Gastrocnemius medialis (tissue), 4 donors: ENCODE measurements at regions not wholly inside any gene's neighbourhood (a gene's known extent, or its start where the extent isn't known, plus 50 kb on each side); places are given as distances from the start of the nearest gene placed in this dataset.
"Not testable (repeated sequence)": the region's sequence is repeated elsewhere in the genome, so short reads cannot be mapped to it uniquely, and the experiment has no call there.

ENCODE experiments used
- ATAC-seq, 2 donors: fragments of 150-250 bp; one replicate each; pipeline ENCODE4 v1.9.1; 2016
- DNase-seq, 2 donors: peaks; one replicate each; pipeline ENCODE4 v3.0.0-alpha.2; 2019
- H3K27ac ChIP-seq, 4 donors: fragments of 200-600 bp; sonication (generic); 1 replicate in 1 of 4; 2 replicates in 3 of 4; pipeline ENCODE4 v1.5.1; 2016 to 2018; ENCODE audit warnings: mild to moderate bottlenecking in 2 of 4, moderate library complexity in 1 of 4
- H3K27me3 ChIP-seq, 3 donors: fragments of 200-600 bp; sonication (generic) in 2 of 3; 1 replicate in 1 of 3; 2 replicates in 2 of 3; pipeline versions ENCODE4 v1.5.1 to v1.6.0; 2016 to 2019; ENCODE audit warnings: mild to moderate bottlenecking in 1 of 3, moderate library complexity in 1 of 3
- H3K36me3 ChIP-seq, 2 donors: fragments of 200-600 bp; sonication (generic) in 1 of 2; one replicate each; pipeline ENCODE4 v1.5.1; 2017 to 2018
- H3K4me1 ChIP-seq, 2 donors: fragments of 200-600 bp; sonication (generic) in 1 of 2; one replicate each; pipeline ENCODE4 v1.5.1; 2016 to 2017; ENCODE audit warnings: mild to moderate bottlenecking in 2 of 2
- H3K4me3 ChIP-seq, 4 donors: fragments of 200-600 bp; sonication (generic) in 3 of 4; 1 replicate in 1 of 4; 2 replicates in 3 of 4; pipeline ENCODE4 v1.5.1; 2016 to 2019; ENCODE audit warnings: mild to moderate bottlenecking in 2 of 4
- H3K9me3 ChIP-seq, 3 donors: fragments of 200-600 bp; sonication (generic) in 2 of 3; 1 replicate in 1 of 3; 2 replicates in 2 of 3; pipeline ENCODE4 v1.5.1; 2016 to 2019
- POLR2A ChIP-seq, 2 donors: fragments of 450-650 bp; IDR thresholded peaks; one replicate each; pipeline ENCODE4 v1.6.1; 2017; ENCODE audit warnings: antibody characterized with exemption in 2 of 2, mild to moderate bottlenecking in 2 of 2, moderate library complexity in 2 of 2
- in situ Hi-C, 4 donors: fragments of 200-750 bp; cut with MboI; loops; one replicate each; pipeline versions ENCODE4 v1.15.0 to v1.8.0; 2017; ENCODE audit warnings: low sequenced_read_pairs in 4 of 4
- intact Hi-C: fragments of 100-400 bp; cut with DNase I; formaldehyde crosslinking; loops from one replicate; pipeline ENCODE4 v1.15.1; 2023; ENCODE audit warnings: low total_unique reads
- TF ChIP-seq, protein P1 (sequence below), 5 experiments: fragments of 450-650 bp in 3 of 5; fragments of 200-600 bp in 2 of 5; sonication (generic) in 2 of 5; IDR thresholded peaks in 4 of 5; conservative IDR thresholded peaks in 1 of 5; 1 replicate in 4 of 5; 2 replicates in 1 of 5; pipeline ENCODE4 v1.5.1; 2016 to 2019; ENCODE audit warnings: antibody characterized with exemption in 5 of 5, mild to moderate bottlenecking in 3 of 5, moderate library complexity in 3 of 5

DNA sequence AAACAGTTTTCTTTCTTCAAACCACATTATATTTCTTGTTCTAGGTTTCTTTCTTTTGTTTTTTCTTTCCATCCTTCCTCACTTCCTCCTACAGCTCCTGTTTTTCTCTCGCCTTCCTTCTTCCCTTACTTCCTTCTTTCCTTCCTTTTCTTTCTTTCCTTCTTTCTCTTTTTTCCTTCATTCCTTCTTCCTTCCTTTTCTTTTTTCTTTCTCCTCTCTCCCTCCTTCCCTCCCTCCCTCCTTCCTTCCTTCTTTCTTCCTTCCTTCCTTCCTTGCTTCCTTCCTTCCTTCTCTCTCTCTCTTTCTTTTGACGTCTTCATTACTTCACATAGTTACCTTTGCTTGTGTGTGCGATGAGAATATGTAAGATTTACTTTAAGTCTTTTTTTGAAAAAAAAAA lies 470.0 kb upstream of the FSIP2 start:
- no peak for DNase-seq
- Histone ChIP-seq H3K9me3 (no peaks in the 10 kb centered on the region), H3K36me3 (no peaks in the 10 kb centered on the region), H3K4me3 (no peak overlapping the region), H3K27me3 (no peaks in the 10 kb centered on the region), H3K4me1 (no peaks in the 10 kb centered on the region), H3K27ac (no peak overlapping the region)
- intact Hi-C loops (no loop called here), in situ Hi-C loops (no loop called here)
- TF ChIP-seq POLR2A (IDR thresholded peaks at IDR 0.05) = no peak
- TF ChIP-seq, protein P1, sequence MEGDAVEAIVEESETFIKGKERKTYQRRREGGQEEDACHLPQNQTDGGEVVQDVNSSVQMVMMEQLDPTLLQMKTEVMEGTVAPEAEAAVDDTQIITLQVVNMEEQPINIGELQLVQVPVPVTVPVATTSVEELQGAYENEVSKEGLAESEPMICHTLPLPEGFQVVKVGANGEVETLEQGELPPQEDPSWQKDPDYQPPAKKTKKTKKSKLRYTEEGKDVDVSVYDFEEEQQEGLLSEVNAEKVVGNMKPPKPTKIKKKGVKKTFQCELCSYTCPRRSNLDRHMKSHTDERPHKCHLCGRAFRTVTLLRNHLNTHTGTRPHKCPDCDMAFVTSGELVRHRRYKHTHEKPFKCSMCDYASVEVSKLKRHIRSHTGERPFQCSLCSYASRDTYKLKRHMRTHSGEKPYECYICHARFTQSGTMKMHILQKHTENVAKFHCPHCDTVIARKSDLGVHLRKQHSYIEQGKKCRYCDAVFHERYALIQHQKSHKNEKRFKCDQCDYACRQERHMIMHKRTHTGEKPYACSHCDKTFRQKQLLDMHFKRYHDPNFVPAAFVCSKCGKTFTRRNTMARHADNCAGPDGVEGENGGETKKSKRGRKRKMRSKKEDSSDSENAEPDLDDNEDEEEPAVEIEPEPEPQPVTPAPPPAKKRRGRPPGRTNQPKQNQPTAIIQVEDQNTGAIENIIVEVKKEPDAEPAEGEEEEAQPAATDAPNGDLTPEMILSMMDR (IDR thresholded peaks at IDR 0.05 in 4 of 5, conservative IDR thresholded peaks at IDR 0.05 in 1 of 5) = no peak
- ATAC-seq = no peak

DNA sequence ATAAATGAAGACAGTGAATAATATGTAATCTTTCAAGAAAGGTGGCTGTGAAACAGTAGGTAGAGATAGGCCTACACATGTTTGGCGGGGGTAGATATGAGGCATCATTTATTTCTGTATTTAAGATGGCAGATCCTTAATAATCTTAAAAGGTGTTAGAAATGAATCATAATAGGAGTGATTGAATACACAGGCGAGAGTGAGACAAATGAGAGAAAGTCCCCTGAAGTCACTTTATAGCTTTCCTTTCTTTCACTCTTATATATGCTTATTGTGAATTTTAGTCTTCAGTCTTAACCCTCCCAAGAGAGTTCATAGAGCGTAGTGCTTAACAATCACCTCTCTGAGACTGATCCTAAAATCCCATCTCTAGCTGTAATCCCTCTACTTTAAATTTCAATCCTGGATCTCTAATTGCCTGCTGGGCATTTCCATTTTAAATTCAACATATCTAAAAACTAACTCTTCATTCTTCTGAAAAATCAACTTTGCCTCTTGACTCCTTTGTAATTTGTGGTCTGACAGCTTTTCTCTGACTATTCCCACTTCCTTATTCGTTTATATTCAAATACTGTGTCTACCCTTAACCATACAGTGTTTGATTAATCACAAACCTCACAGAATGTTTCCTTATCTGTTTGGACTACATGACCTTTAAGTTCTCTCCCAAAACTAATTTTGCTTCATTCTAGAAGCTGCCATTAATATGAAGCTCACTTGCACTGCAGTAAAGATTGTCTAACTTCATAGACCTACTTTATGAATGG lies 463.7 kb upstream of the FSIP2 start:
- DNase-seq (no peak), ATAC-seq (no peak)
- no peaks in the 10 kb centered on the region for H3K36me3 ChIP-seq
- intact Hi-C loops (no loop called here), in situ Hi-C loops (no loop called here)
- H3K27ac ChIP-seq = no peak overlapping the region
- H3K4me1 ChIP-seq = no peaks in the 10 kb centered on the region
- H3K4me3 ChIP-seq = no peak overlapping the region
- no peaks in the 10 kb centered on the region for H3K9me3 ChIP-seq
- no peaks in the 10 kb centered on the region for H3K27me3 ChIP-seq
- TF ChIP-seq POLR2A (IDR thresholded peaks at IDR 0.05) = no peak
- TF ChIP-seq, protein P1 (IDR thresholded peaks at IDR 0.05 in 4 of 5, conservative IDR thresholded peaks at IDR 0.05 in 1 of 5) = no peak

DNA sequence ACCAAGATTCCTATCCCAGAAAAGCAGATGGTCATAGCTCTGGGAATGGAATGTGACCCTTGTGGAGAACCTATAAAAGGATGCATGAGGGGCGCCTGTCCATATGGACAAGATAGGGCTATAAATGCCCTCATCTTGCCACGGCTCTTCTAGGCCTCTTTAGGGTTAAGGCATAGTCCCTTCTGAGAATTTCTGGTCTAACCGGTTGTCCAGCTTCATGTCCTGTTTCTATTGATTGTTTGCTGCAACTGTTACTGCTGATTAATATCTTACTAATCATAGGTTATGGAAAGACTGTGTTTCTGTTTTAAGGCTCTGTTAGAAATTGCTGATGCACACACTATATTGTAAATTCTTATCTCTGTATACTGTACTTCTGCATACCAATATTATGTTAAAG lies 462.6 kb upstream of the FSIP2 start:
- ATAC-seq, H3K4me1 ChIP-seq, H3K9me3 ChIP-seq, intact Hi-C loops, DNase-seq, H3K27me3 ChIP-seq, in situ Hi-C loops, H3K36me3 ChIP-seq, H3K4me3 ChIP-seq, H3K27ac ChIP-seq: not testable (repeated sequence)

DNA sequence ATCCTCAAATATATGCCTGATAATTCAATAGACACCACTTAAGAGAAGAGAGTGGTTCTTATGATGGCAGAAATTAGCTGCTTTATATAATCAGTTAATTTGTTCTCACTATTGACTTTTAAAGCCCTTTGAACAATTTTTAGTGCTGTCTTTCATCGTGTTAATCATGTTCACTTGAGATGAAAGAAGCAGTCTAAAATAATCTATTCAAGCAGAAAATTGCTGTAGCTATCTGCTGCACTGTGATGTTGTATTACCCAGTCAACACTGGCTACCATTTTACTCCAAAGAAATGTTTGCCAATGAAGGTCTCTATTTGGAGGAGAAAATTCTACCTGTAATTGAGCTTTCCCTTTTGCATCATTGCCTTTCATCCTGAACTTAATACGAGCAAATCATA lies 459.8 kb upstream of the FSIP2 start:
- Histone ChIP-seq H3K9me3 (no peaks in the 10 kb centered on the region), H3K27ac (no peak overlapping the region), H3K27me3 (no peaks in the 10 kb centered on the region), H3K36me3 (no peaks in the 10 kb centered on the region), H3K4me3 (no peak overlapping the region), H3K4me1 (no peaks in the 10 kb centered on the region)
- DNase-seq (no peak), ATAC-seq (no peak)
- TF ChIP-seq, protein P1 (IDR thresholded peaks at IDR 0.05 in 4 of 5, conservative IDR thresholded peaks at IDR 0.05 in 1 of 5) = no peak
- TF ChIP-seq POLR2A (IDR thresholded peaks at IDR 0.05) = no peak
- in situ Hi-C loops = no loop called here
- intact Hi-C loops = no loop called here

DNA sequence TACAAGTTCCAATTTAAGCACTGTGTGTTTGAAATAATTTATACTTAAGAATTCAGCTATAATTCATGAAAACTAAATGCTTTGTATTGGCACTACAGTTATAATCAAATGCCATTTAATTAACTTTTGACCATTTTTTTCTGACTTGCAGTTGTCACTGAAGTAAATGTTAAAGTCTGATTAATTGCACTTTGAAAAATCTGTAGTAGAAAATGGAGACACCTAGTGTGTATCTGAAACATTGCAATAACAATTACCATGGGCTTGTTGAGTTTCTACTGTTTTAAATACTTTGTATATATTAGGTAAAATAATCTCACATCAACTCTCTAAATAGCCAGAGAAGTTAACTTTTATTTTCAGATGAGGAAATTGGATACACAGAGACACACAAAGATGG lies 458.6 kb upstream of the FSIP2 start:
- Histone ChIP-seq H3K9me3 (no peaks in the 10 kb centered on the region), H3K4me3 (no peak overlapping the region), H3K27me3 (no peaks in the 10 kb centered on the region), H3K36me3 (no peaks in the 10 kb centered on the region), H3K27ac (no peak overlapping the region), H3K4me1 (no peaks in the 10 kb centered on the region)
- TF ChIP-seq, protein P1 (IDR thresholded peaks at IDR 0.05 in 4 of 5, conservative IDR thresholded peaks at IDR 0.05 in 1 of 5) = no peak
- no peak for TF ChIP-seq POLR2A (IDR thresholded peaks at IDR 0.05)
- intact Hi-C loops = no loop called here
- in situ Hi-C loops = no loop called here
- DNase-seq (no peak), ATAC-seq (no peak)
